ENCODE measurements at regions not wholly inside any gene's neighbourhood (a gene's known extent, or its start where the extent isn't known, plus 50 kb on each side); places are given as distances from the start of the nearest gene placed in this dataset.

- H3K4me3 ChIP-seq (ENCODE audit: low read length), result no peak overlapping the region
- no CpG with 5 or more reads among the region's 2 CpGs for WGBS (ENCODE audit: insufficient coverage, low lambda C conversion rate)
- H3K36me3 ChIP-seq (ENCODE audit: control insufficient read depth, insufficient read depth, low read length), result no peaks in the 10 kb centered on the region
- DNase-seq, result no peak
- H3K27me3 ChIP-seq (ENCODE audit: control insufficient read depth, insufficient read depth, low read length), result no peaks in the 10 kb centered on the region
- H3K9me3 ChIP-seq (ENCODE audit: control insufficient read depth, low read depth, low read length), result no peaks in the 10 kb centered on the region
- H3K4me1 ChIP-seq (ENCODE audit: control insufficient read depth, insufficient read depth, low read length), result no peaks in the 10 kb centered on the region
- H3K27ac ChIP-seq (ENCODE audit: low read length), result no peak overlapping the region
Observed at GRCh38 chr7:17061443-17061842, 179.7 kb upstream of the AGR3 start.

GRCh38 chr7:17062151-17063044 lies 180.6 kb upstream of the AGR3 start:
- Histone ChIP-seq H3K4me3 (ENCODE audit: low read length) (no peak overlapping the region), H3K27me3 (ENCODE audit: control insufficient read depth, insufficient read depth, low read length) (no peaks in the 10 kb centered on the region), H3K36me3 (ENCODE audit: control insufficient read depth, insufficient read depth, low read length) (no peaks in the 10 kb centered on the region), H3K27ac (ENCODE audit: low read length) (no peak overlapping the region), H3K4me1 (ENCODE audit: control insufficient read depth, insufficient read depth, low read length) (no peaks in the 10 kb centered on the region), H3K9me3 (ENCODE audit: control insufficient read depth, low read depth, low read length) (no peaks in the 10 kb centered on the region)
- 90% methylated on average over 2 of the region's 5 CpGs for WGBS (ENCODE audit: insufficient coverage, low lambda C conversion rate)
- peak in 1 of 2 donors; percentile 11 for DNase-seq

GRCh38 chr7:17063045-17063383 lies 181.2 kb upstream of the AGR3 start:
- Histone ChIP-seq H3K9me3 (ENCODE audit: control insufficient read depth, low read depth, low read length) (no peaks in the 10 kb centered on the region), H3K36me3 (ENCODE audit: control insufficient read depth, insufficient read depth, low read length) (no peaks in the 10 kb centered on the region), H3K4me3 (ENCODE audit: low read length) (no peak overlapping the region), H3K27ac (ENCODE audit: low read length) (no peak overlapping the region), H3K4me1 (ENCODE audit: control insufficient read depth, insufficient read depth, low read length) (no peaks in the 10 kb centered on the region), H3K27me3 (ENCODE audit: control insufficient read depth, insufficient read depth, low read length) (no peaks in the 10 kb centered on the region)
- DNase-seq, result no peak

GRCh38 chr7:17067691-17068090 lies 185.9 kb upstream of the AGR3 start:
- Histone ChIP-seq H3K36me3 (ENCODE audit: control insufficient read depth, insufficient read depth, low read length) (no peaks in the 10 kb centered on the region), H3K27me3 (ENCODE audit: control insufficient read depth, insufficient read depth, low read length) (no peaks in the 10 kb centered on the region), H3K27ac (ENCODE audit: low read length) (no peak overlapping the region), H3K4me3 (ENCODE audit: low read length) (no peak overlapping the region), H3K9me3 (ENCODE audit: control insufficient read depth, low read depth, low read length) (no peaks in the 10 kb centered on the region), H3K4me1 (ENCODE audit: control insufficient read depth, insufficient read depth, low read length) (no peaks in the 10 kb centered on the region)
- no CpG with 5 or more reads among the region's 1 CpG for WGBS (ENCODE audit: insufficient coverage, low lambda C conversion rate)
- no peak for DNase-seq

GRCh38 chr7:17069146-17069545 lies 187.4 kb upstream of the AGR3 start:
- Histone ChIP-seq H3K9me3 (ENCODE audit: control insufficient read depth, low read depth, low read length) (no peaks in the 10 kb centered on the region), H3K27me3 (ENCODE audit: control insufficient read depth, insufficient read depth, low read length) (no peaks in the 10 kb centered on the region), H3K4me1 (ENCODE audit: control insufficient read depth, insufficient read depth, low read length) (no peaks in the 10 kb centered on the region), H3K36me3 (ENCODE audit: control insufficient read depth, insufficient read depth, low read length) (no peaks in the 10 kb centered on the region), H3K27ac (ENCODE audit: low read length) (no peak overlapping the region), H3K4me3 (ENCODE audit: low read length) (no peak overlapping the region)
- no peak for DNase-seq
- WGBS (ENCODE audit: insufficient coverage, low lambda C conversion rate), result 80% methylated on average over 1 of the region's 4 CpGs

- no peak for DNase-seq
- Histone ChIP-seq H3K36me3 (ENCODE audit: control insufficient read depth, insufficient read depth, low read length) (no peaks in the 10 kb centered on the region), H3K4me1 (ENCODE audit: control insufficient read depth, insufficient read depth, low read length) (no peaks in the 10 kb centered on the region), H3K27me3 (ENCODE audit: control insufficient read depth, insufficient read depth, low read length) (no peaks in the 10 kb centered on the region), H3K9me3 (ENCODE audit: control insufficient read depth, low read depth, low read length) (no peaks in the 10 kb centered on the region), H3K4me3 (ENCODE audit: low read length) (no peak overlapping the region), H3K27ac (ENCODE audit: low read length) (no peak overlapping the region)
- no CpG with 5 or more reads among the region's 1 CpG for WGBS (ENCODE audit: insufficient coverage, low lambda C conversion rate)
Observed at GRCh38 chr7:17070231-17070708, 188.5 kb upstream of the AGR3 start.

- Histone ChIP-seq H3K27me3 (ENCODE audit: control insufficient read depth, insufficient read depth, low read length) (no peaks in the 10 kb centered on the region), H3K36me3 (ENCODE audit: control insufficient read depth, insufficient read depth, low read length) (no peaks in the 10 kb centered on the region), H3K27ac (ENCODE audit: low read length) (no peak overlapping the region), H3K4me1 (ENCODE audit: control insufficient read depth, insufficient read depth, low read length) (no peaks in the 10 kb centered on the region), H3K4me3 (ENCODE audit: low read length) (no peak overlapping the region), H3K9me3 (ENCODE audit: control insufficient read depth, low read depth, low read length) (no peaks in the 10 kb centered on the region)
- no peak for DNase-seq
- WGBS (ENCODE audit: insufficient coverage, low lambda C conversion rate), result 100% methylated on average over 1 of the region's 1 CpG
Observed at GRCh38 chr7:17071866-17072265, 190.1 kb upstream of the AGR3 start.

- no peaks in the 10 kb centered on the region for H3K4me1 ChIP-seq (ENCODE audit: control insufficient read depth, insufficient read depth, low read length)
- H3K36me3 ChIP-seq (ENCODE audit: control insufficient read depth, insufficient read depth, low read length), result no peaks in the 10 kb centered on the region
- no peak overlapping the region for H3K4me3 ChIP-seq (ENCODE audit: low read length)
- DNase-seq, result no peak
- no peaks in the 10 kb centered on the region for H3K27me3 ChIP-seq (ENCODE audit: control insufficient read depth, insufficient read depth, low read length)
- no peak overlapping the region for H3K27ac ChIP-seq (ENCODE audit: low read length)
- WGBS (ENCODE audit: insufficient coverage, low lambda C conversion rate), result 67% methylated on average over 4 of the region's 6 CpGs
- no peaks in the 10 kb centered on the region for H3K9me3 ChIP-seq (ENCODE audit: control insufficient read depth, low read depth, low read length)
Observed at GRCh38 chr7:17075601-17076255, 193.9 kb upstream of the AGR3 start.

GRCh38 chr7:17078298-17078697 lies 196.5 kb upstream of the AGR3 start:
- no peaks in the 10 kb centered on the region for H3K36me3 ChIP-seq (ENCODE audit: control insufficient read depth, insufficient read depth, low read length)
- H3K4me3 ChIP-seq (ENCODE audit: low read length), result no peak overlapping the region
- WGBS (ENCODE audit: insufficient coverage, low lambda C conversion rate), result 92% methylated on average over 6 of the region's 6 CpGs
- H3K27ac ChIP-seq (ENCODE audit: low read length), result no peak overlapping the region
- DNase-seq, result no peak
- no peaks in the 10 kb centered on the region for H3K27me3 ChIP-seq (ENCODE audit: control insufficient read depth, insufficient read depth, low read length)
- H3K9me3 ChIP-seq (ENCODE audit: control insufficient read depth, low read depth, low read length), result no peaks in the 10 kb centered on the region
- H3K4me1 ChIP-seq (ENCODE audit: control insufficient read depth, insufficient read depth, low read length), result no peaks in the 10 kb centered on the region

GRCh38 chr7:17083392-17084165 lies 201.8 kb upstream of the AGR3 start:
- Histone ChIP-seq H3K4me3 (ENCODE audit: low read length) (no peak overlapping the region), H3K27ac (ENCODE audit: low read length) (no peak overlapping the region), H3K27me3 (ENCODE audit: control insufficient read depth, insufficient read depth, low read length) (no peaks in the 10 kb centered on the region), H3K9me3 (ENCODE audit: control insufficient read depth, low read depth, low read length) (no peaks in the 10 kb centered on the region), H3K4me1 (ENCODE audit: control insufficient read depth, insufficient read depth, low read length) (no peaks in the 10 kb centered on the region), H3K36me3 (ENCODE audit: control insufficient read depth, insufficient read depth, low read length) (no peaks in the 10 kb centered on the region)
- DNase-seq, result no peak
- 100% methylated on average over 4 of the region's 4 CpGs for WGBS (ENCODE audit: insufficient coverage, low lambda C conversion rate)

Data from large intestine (tissue), 3 donors.